GM18517 (cell line): ENCODE measurements at regions not wholly inside any gene's neighbourhood (a gene's known extent, or its start where the extent isn't known, plus 50 kb on each side); places are given as distances from the start of the nearest gene placed in this dataset.

Experiments
- ATAC-seq: cut with Tn5 transposase; IDR thresholded peaks from one replicate; pipeline ENCODE4 v1.9.1; 2021; ENCODE audit warnings: mild to moderate bottlenecking, moderate library complexity; ENCODE audit not compliant: unreplicated experiment

GRCh38 chr4:81523672-81524327 lies 52.1 kb upstream of the RASGEF1B start:
- no peak for ATAC-seq

DNA sequence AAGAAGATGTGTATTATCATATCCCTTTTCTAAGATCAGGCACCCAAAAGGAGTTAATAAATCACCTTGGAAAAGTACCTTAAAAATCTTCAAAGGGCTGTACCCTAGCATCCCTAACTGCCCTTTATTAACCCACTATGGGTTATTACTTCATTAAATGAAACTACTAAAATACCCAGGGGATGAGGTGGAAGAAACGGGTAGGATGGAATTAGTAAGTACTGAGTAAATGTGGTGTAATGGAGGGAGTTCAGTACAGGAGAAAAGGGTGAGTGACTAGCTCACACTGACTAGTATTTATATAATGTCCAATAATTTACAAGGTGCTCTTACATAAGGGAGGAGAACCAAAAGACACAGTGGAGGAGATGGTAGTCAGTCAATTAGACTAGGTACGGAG lies 51.0 kb upstream of the RASGEF1B start:
- ATAC-seq = no peak

DNA sequence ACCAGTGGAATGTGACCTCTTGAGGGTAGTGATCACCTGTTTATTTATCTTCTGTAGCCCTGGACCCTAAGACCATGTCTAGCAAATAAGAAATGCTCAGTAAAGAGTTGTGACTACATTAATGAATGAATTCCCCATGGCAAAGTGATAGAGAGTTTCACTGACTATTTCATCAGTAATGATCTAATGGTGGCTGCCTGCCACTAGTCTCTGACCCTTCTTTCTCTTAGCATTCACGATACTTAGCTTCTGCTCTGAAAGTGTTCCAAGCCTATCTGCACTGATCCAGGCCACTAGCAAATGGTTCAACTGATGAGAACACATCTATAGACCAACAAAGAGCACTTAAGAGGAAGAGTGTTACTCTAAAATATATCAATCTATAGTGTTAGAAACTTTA lies 50.0 kb upstream of the RASGEF1B start:
- no peak for ATAC-seq
